ENCODE measurements at regions not wholly inside any gene's neighbourhood (a gene's known extent, or its start where the extent isn't known, plus 50 kb on each side); places are given as distances from the start of the nearest gene placed in this dataset.

DNA sequence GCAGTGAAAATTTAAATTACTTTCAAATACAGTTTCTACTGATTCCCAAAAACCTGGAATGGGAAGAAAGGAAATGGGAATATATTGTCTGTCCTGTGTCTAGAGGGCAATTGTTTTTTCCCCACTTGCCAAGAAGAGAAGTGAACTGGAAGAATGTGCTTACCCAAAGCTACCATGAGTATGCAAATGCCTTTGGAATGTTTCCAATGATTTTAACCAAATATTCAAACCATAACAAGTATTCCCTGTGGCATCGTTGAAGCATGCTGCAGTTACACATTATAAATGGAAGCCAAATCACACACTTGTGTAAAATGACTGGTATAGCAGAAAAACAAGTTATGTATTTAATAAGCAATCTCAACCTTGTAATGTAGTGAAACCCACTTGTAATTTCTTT is 368.2 kb downstream of the GBE1 start:
- TF ChIP-seq SIN3A (IDR thresholded peaks at IDR 0.05; ENCODE audit: borderline replicate concordance, insufficient read depth, low read depth, low read length) (no peak), TCF7L2 (IDR thresholded peaks at IDR 0.05; ENCODE audit: low read depth, low read length) (no peak), REST (IDR thresholded peaks at IDR 0.05; ENCODE audit: insufficient read depth in 1 of 2, low read depth in 2 of 2, low read length in 1 of 2) (no peak), POLR2AphosphoS5 (IDR thresholded peaks at IDR 0.05; ENCODE audit: low read depth, low read length) (no peak), CTCF (IDR thresholded peaks at IDR 0.05) (no peak)
- POLR2A ChIA-PET, result no interaction called here
- CTCF ChIA-PET, result no interaction called here
- Histone ChIP-seq H3K4me3 (ENCODE audit: low read depth in 2 of 2, low read length in 2 of 2) (no peak overlapping the region), H3K9me3 (ENCODE audit: control insufficient read depth, insufficient read depth, low read depth, low read length) (no peaks in the 10 kb centered on the region), H3K4me1 (ENCODE audit: control insufficient read depth, insufficient read depth, low read length) (no peaks in the 10 kb centered on the region), H3K27me3 (ENCODE audit: control insufficient read depth, insufficient read depth, low read length) (no peaks in the 10 kb centered on the region), H3K27ac (ENCODE audit: low read length) (no peak overlapping the region), H3K36me3 (ENCODE audit: control insufficient read depth, insufficient read depth, low read length) (no peaks in the 10 kb centered on the region)
- BruUV-seq (replicated peaks), result no TSS peak
- intact Hi-C loops (cut with micrococcal nuclease; ENCODE audit: unreplicated experiment), result no loop called here
- no peak for DNase-seq (ENCODE audit: low read depth, low spot score)
- in situ Hi-C loops (cut with HindIII; ENCODE audit: low pct_unique_long_range_greater_than_20kb, low sequenced_read_pairs), result no loop called here
- no peak for ATAC-seq

DNA sequence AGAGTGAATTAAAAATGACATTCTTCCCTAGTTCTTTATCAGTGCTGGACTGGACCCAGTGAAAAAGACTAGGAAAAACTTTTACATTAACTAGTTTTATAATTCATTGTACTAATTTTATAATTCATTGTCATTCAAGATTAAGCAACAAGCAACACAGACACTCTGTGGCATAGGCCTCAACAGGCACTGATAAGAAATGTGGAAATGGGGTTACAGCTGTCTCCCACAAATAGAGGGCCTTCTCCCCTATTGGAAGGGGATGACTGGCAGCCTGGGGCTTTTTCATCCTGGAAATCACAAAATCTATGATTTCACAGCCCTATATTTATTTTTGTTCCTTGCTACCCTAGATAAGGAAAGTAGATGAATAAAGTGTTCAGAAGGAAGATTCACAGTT is 370.6 kb downstream of the GBE1 start:
- in situ Hi-C loops (cut with HindIII; ENCODE audit: low pct_unique_long_range_greater_than_20kb, low sequenced_read_pairs), result no loop called here
- Histone ChIP-seq H3K4me3 (ENCODE audit: low read depth in 2 of 2, low read length in 2 of 2) (no peak overlapping the region), H3K4me1 (ENCODE audit: control insufficient read depth, insufficient read depth, low read length) (no peaks in the 10 kb centered on the region), H3K9me3 (ENCODE audit: control insufficient read depth, insufficient read depth, low read depth, low read length) (no peaks in the 10 kb centered on the region), H3K27me3 (ENCODE audit: control insufficient read depth, insufficient read depth, low read length) (no peaks in the 10 kb centered on the region), H3K27ac (ENCODE audit: low read length) (no peak overlapping the region), H3K36me3 (ENCODE audit: control insufficient read depth, insufficient read depth, low read length) (no peaks in the 10 kb centered on the region)
- POLR2A ChIA-PET, result no interaction called here
- no peak for DNase-seq (ENCODE audit: low read depth, low spot score)
- no TSS peak for BruUV-seq (replicated peaks)
- no peak for ATAC-seq
- CTCF ChIA-PET, result no interaction called here
- intact Hi-C loops (cut with micrococcal nuclease; ENCODE audit: unreplicated experiment), result no loop called here
- TF ChIP-seq POLR2AphosphoS5 (IDR thresholded peaks at IDR 0.05; ENCODE audit: low read depth, low read length), result no peak
- TF ChIP-seq TCF7L2 (IDR thresholded peaks at IDR 0.05; ENCODE audit: low read depth, low read length), result no peak
- no peak for TF ChIP-seq REST (IDR thresholded peaks at IDR 0.05; ENCODE audit: insufficient read depth in 1 of 2, low read depth in 2 of 2, low read length in 1 of 2)
- TF ChIP-seq CTCF (IDR thresholded peaks at IDR 0.05), result no peak
- TF ChIP-seq SIN3A (IDR thresholded peaks at IDR 0.05; ENCODE audit: borderline replicate concordance, insufficient read depth, low read depth, low read length), result no peak

All from Panc1 (cell line).